Spleen (tissue), 7 donors: ENCODE measurements at regions not wholly inside any gene's neighbourhood (a gene's known extent, or its start where the extent isn't known, plus 50 kb on each side); places are given as distances from the start of the nearest gene placed in this dataset.

Source experiments
- POLR2A ChIP-seq, 3 donors: fragments of 450-650 bp; IDR thresholded peaks; one replicate each; pipeline ENCODE4 v1.5.1; 2017; ENCODE audit warnings: antibody characterized with exemption in 3 of 3, mild to moderate bottlenecking in 1 of 3
- TF ChIP-seq, protein P1 (sequence below), 11 experiments: fragments of 200-600 bp in 7 of 11; fragments of 450-650 bp in 4 of 11; sonication (generic) in 4 of 11; IDR thresholded peaks in 8 of 11; conservative IDR thresholded peaks in 3 of 11; 1 replicate in 7 of 11; 2 replicates in 4 of 11; pipeline versions ENCODE4 v1.4.0 to v1.8.0; 2016 to 2021; ENCODE audit warnings: antibody characterized with exemption in 11 of 11, inconsistent platforms in 4 of 11, mild to moderate bottlenecking in 1 of 11
- donor health status: DM: no; HTN: no; CAD: no; lungs with moderate emphysema.
- donor health status: DM: no; HTN: no; CAD: no.
- donor health status: DM: no; HTN: no; CAD: no.

GRCh38 chr4:113834298-113834697, 72.8 kb upstream of the CAMK2D start:
- TF ChIP-seq POLR2A (IDR thresholded peaks at IDR 0.05), result no peak
- TF ChIP-seq, protein P1, sequence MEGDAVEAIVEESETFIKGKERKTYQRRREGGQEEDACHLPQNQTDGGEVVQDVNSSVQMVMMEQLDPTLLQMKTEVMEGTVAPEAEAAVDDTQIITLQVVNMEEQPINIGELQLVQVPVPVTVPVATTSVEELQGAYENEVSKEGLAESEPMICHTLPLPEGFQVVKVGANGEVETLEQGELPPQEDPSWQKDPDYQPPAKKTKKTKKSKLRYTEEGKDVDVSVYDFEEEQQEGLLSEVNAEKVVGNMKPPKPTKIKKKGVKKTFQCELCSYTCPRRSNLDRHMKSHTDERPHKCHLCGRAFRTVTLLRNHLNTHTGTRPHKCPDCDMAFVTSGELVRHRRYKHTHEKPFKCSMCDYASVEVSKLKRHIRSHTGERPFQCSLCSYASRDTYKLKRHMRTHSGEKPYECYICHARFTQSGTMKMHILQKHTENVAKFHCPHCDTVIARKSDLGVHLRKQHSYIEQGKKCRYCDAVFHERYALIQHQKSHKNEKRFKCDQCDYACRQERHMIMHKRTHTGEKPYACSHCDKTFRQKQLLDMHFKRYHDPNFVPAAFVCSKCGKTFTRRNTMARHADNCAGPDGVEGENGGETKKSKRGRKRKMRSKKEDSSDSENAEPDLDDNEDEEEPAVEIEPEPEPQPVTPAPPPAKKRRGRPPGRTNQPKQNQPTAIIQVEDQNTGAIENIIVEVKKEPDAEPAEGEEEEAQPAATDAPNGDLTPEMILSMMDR (IDR thresholded peaks at IDR 0.05 in 8 of 11, conservative IDR thresholded peaks at IDR 0.05 in 3 of 11), result no peak
